Astrocyte (in vitro differentiated cells and primary cell): ENCODE measurements at regions not wholly inside any gene's neighbourhood (a gene's known extent, or its start where the extent isn't known, plus 50 kb on each side); places are given as distances from the start of the nearest gene placed in this dataset.

Source experiments
- EZH2 ChIP-seq: IDR thresholded peaks from 2 replicates; pipeline ENCODE4 v1.6.1; 2012; ENCODE audit warnings: mild to moderate bottlenecking, low read length, inconsistent platforms; ENCODE audit not compliant: insufficient read depth
- TF ChIP-seq, protein P1 (sequence below): IDR thresholded peaks from 2 replicates; pipeline ENCODE4 v1.5.1; 2011; ENCODE audit warnings: low read depth, mild to moderate bottlenecking, inconsistent platforms, low read length, moderate library complexity; ENCODE audit not compliant: insufficient read depth

- TF ChIP-seq, protein P1, sequence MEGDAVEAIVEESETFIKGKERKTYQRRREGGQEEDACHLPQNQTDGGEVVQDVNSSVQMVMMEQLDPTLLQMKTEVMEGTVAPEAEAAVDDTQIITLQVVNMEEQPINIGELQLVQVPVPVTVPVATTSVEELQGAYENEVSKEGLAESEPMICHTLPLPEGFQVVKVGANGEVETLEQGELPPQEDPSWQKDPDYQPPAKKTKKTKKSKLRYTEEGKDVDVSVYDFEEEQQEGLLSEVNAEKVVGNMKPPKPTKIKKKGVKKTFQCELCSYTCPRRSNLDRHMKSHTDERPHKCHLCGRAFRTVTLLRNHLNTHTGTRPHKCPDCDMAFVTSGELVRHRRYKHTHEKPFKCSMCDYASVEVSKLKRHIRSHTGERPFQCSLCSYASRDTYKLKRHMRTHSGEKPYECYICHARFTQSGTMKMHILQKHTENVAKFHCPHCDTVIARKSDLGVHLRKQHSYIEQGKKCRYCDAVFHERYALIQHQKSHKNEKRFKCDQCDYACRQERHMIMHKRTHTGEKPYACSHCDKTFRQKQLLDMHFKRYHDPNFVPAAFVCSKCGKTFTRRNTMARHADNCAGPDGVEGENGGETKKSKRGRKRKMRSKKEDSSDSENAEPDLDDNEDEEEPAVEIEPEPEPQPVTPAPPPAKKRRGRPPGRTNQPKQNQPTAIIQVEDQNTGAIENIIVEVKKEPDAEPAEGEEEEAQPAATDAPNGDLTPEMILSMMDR: no peak
- TF ChIP-seq EZH2: no peak
Measured at GRCh38 chr3:66136597-66136996, 84.2 kb upstream of the SLC25A26 start.
